ENCODE measurements at regions not wholly inside any gene's neighbourhood (a gene's known extent, or its start where the extent isn't known, plus 50 kb on each side); places are given as distances from the start of the nearest gene placed in this dataset.

GRCh38 chr5:111597491-111597890 is 85.2 kb upstream of the STARD4 start:
- TF ChIP-seq CTCF (IDR thresholded peaks at IDR 0.05; ENCODE audit: insufficient read depth, low read depth, low read length) = no peak
- no peak for TF ChIP-seq EZH2 (IDR thresholded peaks at IDR 0.05; ENCODE audit: insufficient read depth, low read length)
